AG08396 (cell line): ENCODE measurements at regions not wholly inside any gene's neighbourhood (a gene's known extent, or its start where the extent isn't known, plus 50 kb on each side); places are given as distances from the start of the nearest gene placed in this dataset.

Experiments used
- DNase-seq: peaks from one replicate; pipeline ENCODE4 v3.0.0; 2012; ENCODE audit warnings: low spot score, mixed read lengths

GRCh38 chr6:90870561-90870960 lies 283.7 kb upstream of the MAP3K7 start:
- DNase-seq = no peak

- no peak for DNase-seq
Measured at GRCh38 chr6:90868656-90869055, 281.8 kb upstream of the MAP3K7 start.

GRCh38 chr6:90868256-90868655 lies 281.4 kb upstream of the MAP3K7 start:
- no peak for DNase-seq

- DNase-seq = no peak
Measured at GRCh38 chr6:90865513-90865912, 278.6 kb upstream of the MAP3K7 start.

- no peak for DNase-seq
Measured at GRCh38 chr6:90863043-90863442, 276.2 kb upstream of the MAP3K7 start.

GRCh38 chr6:90860822-90861601 lies 274.1 kb upstream of the MAP3K7 start:
- no peak for DNase-seq

- DNase-seq = no peak
Measured at GRCh38 chr6:90859612-90860011, 272.7 kb upstream of the MAP3K7 start.

- no peak for DNase-seq
Measured at GRCh38 chr6:90859056-90859455, 272.2 kb upstream of the MAP3K7 start.

- no peak for DNase-seq
Measured at GRCh38 chr6:90849686-90850085, 262.8 kb upstream of the MAP3K7 start.

- DNase-seq = no peak
Measured at GRCh38 chr6:90846824-90847223, 260.0 kb upstream of the MAP3K7 start.

- DNase-seq = no peak
Measured at GRCh38 chr6:90835596-90836212, 248.8 kb upstream of the MAP3K7 start.

- DNase-seq = no peak
Measured at GRCh38 chr6:90829311-90829710, 242.4 kb upstream of the MAP3K7 start.

GRCh38 chr6:90820436-90820835 lies 233.6 kb upstream of the MAP3K7 start:
- no peak for DNase-seq

- no peak for DNase-seq
Measured at GRCh38 chr6:90819483-90819882, 232.6 kb upstream of the MAP3K7 start.

GRCh38 chr6:90818163-90818562 lies 231.3 kb upstream of the MAP3K7 start:
- DNase-seq = no peak

GRCh38 chr6:90816764-90817163 lies 229.9 kb upstream of the MAP3K7 start:
- DNase-seq = no peak

- no peak for DNase-seq
Measured at GRCh38 chr6:90811596-90812226, 224.8 kb upstream of the MAP3K7 start.

GRCh38 chr6:90809035-90809434 lies 222.2 kb upstream of the MAP3K7 start:
- DNase-seq = no peak

GRCh38 chr6:90807791-90808701 lies 221.2 kb upstream of the MAP3K7 start:
- no peak for DNase-seq

- no peak for DNase-seq
Measured at GRCh38 chr6:90805619-90806155, 218.8 kb upstream of the MAP3K7 start.

- DNase-seq = no peak
Measured at GRCh38 chr6:90803956-90804355, 217.1 kb upstream of the MAP3K7 start.

- DNase-seq = no peak
Measured at GRCh38 chr6:90795078-90795477, 208.2 kb upstream of the MAP3K7 start.
